Panc1 (cell line): ENCODE measurements at regions not wholly inside any gene's neighbourhood (a gene's known extent, or its start where the extent isn't known, plus 50 kb on each side); places are given as distances from the start of the nearest gene placed in this dataset.

Source experiments
- ATAC-seq: fragments of 200-7000 bp; cut with Tn5 transposase; 2 replicates; pipeline ENCODE4 v1.9.1; 2020; ENCODE audit warnings: mild to moderate bottlenecking, moderate library complexity
- BruUV-seq: library from RNA; stranded (reverse); fragments of 400-500 nt; replicated peaks from 2 replicates; lab custom pipeline; 2021; lab: Mats Ljungman, UMichigan
- CTCF ChIA-PET: fragments of 300-600 bp; sonication (Branson Sonifier 250); formaldehyde crosslinking; loops from one replicate; lab custom pipeline; 2022; ENCODE audit warnings: antibody characterized with exemption; lab: Charles Lee
- POLR2A ChIA-PET: fragments of 300-600 bp; sonication (Branson Sonifier 250); formaldehyde crosslinking; loops from one replicate; lab custom pipeline; 2022; ENCODE audit warnings: antibody characterized with exemption; lab: Charles Lee
- DNase-seq: peaks from one replicate; pipeline ENCODE4 v3.0.0-alpha.2; 2010; ENCODE audit warnings: low read depth, low spot score
- H3K27ac ChIP-seq: 2 replicates; pipeline ENCODE4 v1.5.1; 2011; ENCODE audit warnings: mild to moderate bottlenecking, low read length, inconsistent platforms
- H3K27me3 ChIP-seq: fragments of 200-500 bp; sonication (Bioruptor generic); 2 replicates; pipeline ENCODE4 v1.6.0; 2014; ENCODE audit warnings: low read length, inconsistent platforms; ENCODE audit not compliant: control insufficient read depth, insufficient read depth
- H3K36me3 ChIP-seq: fragments of 200-500 bp; sonication (Bioruptor generic); 2 replicates; pipeline ENCODE4 v1.5.1; 2014; ENCODE audit warnings: inconsistent platforms, mild to moderate bottlenecking, low read length, moderate library complexity; ENCODE audit not compliant: control insufficient read depth, insufficient read depth
- H3K4me1 ChIP-seq: 2 replicates; pipeline ENCODE4 v1.5.1; 2011; ENCODE audit warnings: inconsistent platforms, mild to moderate bottlenecking, low read length, moderate library complexity; ENCODE audit not compliant: control insufficient read depth, insufficient read depth
- H3K4me3 ChIP-seq, 2 experiments: 2 replicates each; pipeline ENCODE4 v1.5.1; 2011 to 2012; ENCODE audit warnings: low read depth in 2 of 2, low read length in 2 of 2, mild to moderate bottlenecking in 2 of 2, inconsistent platforms in 1 of 2, moderate library complexity in 1 of 2
- H3K9me3 ChIP-seq: fragments of 200-500 bp; sonication (Bioruptor generic); 2 replicates; pipeline ENCODE4 v1.5.1; 2014; ENCODE audit warnings: low read depth, mild to moderate bottlenecking, inconsistent platforms, low read length, moderate library complexity; ENCODE audit not compliant: control insufficient read depth, insufficient read depth
- CTCF ChIP-seq: fragments of 450-650 bp; IDR thresholded peaks from 2 replicates; pipeline ENCODE4 v1.5.1; 2017; ENCODE audit warnings: mild to moderate bottlenecking
- POLR2AphosphoS5 ChIP-seq: IDR thresholded peaks from 2 replicates; pipeline ENCODE4 v1.6.1; 2012; ENCODE audit warnings: mild to moderate bottlenecking, low read depth, low read length, moderate library complexity
- REST ChIP-seq, 2 experiments: IDR thresholded peaks; 2 replicates each; pipeline ENCODE4 v1.6.1; 2011 to 2012; ENCODE audit warnings: low read depth in 2 of 2, control low read depth in 1 of 2, low read length in 1 of 2, mild to moderate bottlenecking in 1 of 2, moderate library complexity in 1 of 2; ENCODE audit not compliant: insufficient read depth in 1 of 2
- SIN3A ChIP-seq: IDR thresholded peaks from 2 replicates; pipeline ENCODE4 v1.6.1; 2012; ENCODE audit warnings: low read depth, mild to moderate bottlenecking, low read length, moderate library complexity, borderline replicate concordance; ENCODE audit not compliant: insufficient read depth
- TCF7L2 ChIP-seq: IDR thresholded peaks from 2 replicates; pipeline ENCODE4 v1.6.1; 2011; ENCODE audit warnings: mild to moderate bottlenecking, low read depth, low read length, inconsistent platforms
- in situ Hi-C: cut with HindIII; loops from 2 replicates; pipeline ENCODE4 v1.10.0; 2016; ENCODE audit warnings: low sequenced_read_pairs, low pct_unique_long_range_greater_than_20kb
- intact Hi-C: fragments of 100-400 bp; cut with micrococcal nuclease; formaldehyde crosslinking; loops from one replicate; pipeline ENCODE4 v1.10.0; 2022; ENCODE audit not compliant: unreplicated experiment

GRCh38 chr13:95387733-95388207 is 86.5 kb upstream of the ABCC4 start:
- no peaks in the 10 kb centered on the region for H3K36me3 ChIP-seq
- ChIA-PET CTCF (no interaction called here), POLR2A (no interaction called here)
- H3K27me3 ChIP-seq, result no peaks in the 10 kb centered on the region
- no peaks in the 10 kb centered on the region for H3K9me3 ChIP-seq
- H3K27ac ChIP-seq, result no peak overlapping the region
- intact Hi-C loops, result no loop called here
- H3K4me1 ChIP-seq, result no peaks in the 10 kb centered on the region
- DNase-seq (no peak), ATAC-seq (no peak)
- H3K4me3 ChIP-seq, result no peak overlapping the region
- BruUV-seq, result no TSS peak
- in situ Hi-C loops, result no loop called here
- no peak for TF ChIP-seq REST (IDR thresholded peaks at IDR 0.05; ENCODE audit: insufficient read depth in 1 of 2, low read depth in 2 of 2, low read length in 1 of 2)
- no peak for TF ChIP-seq CTCF
- no peak for TF ChIP-seq SIN3A
- no peak for TF ChIP-seq POLR2AphosphoS5
- TF ChIP-seq TCF7L2, result no peak

- ChIA-PET POLR2A (no interaction called here), CTCF (no interaction called here)
- Histone ChIP-seq H3K27ac (no peak overlapping the region), H3K9me3 (no peaks in the 10 kb centered on the region), H3K4me3 (no peak overlapping the region), H3K36me3 (no peaks in the 10 kb centered on the region), H3K4me1 (no peaks in the 10 kb centered on the region), H3K27me3 (no peaks in the 10 kb centered on the region)
- DNase-seq (no peak), ATAC-seq (no peak)
- intact Hi-C loops, result no loop called here
- TF ChIP-seq CTCF, result no peak
- TF ChIP-seq POLR2AphosphoS5, result no peak
- no TSS peak for BruUV-seq
- in situ Hi-C loops, result no loop called here
Observed at GRCh38 chr13:95388420-95389079, 87.3 kb upstream of the ABCC4 start.
